HK-2 (cell line): ENCODE measurements at regions not wholly inside any gene's neighbourhood (a gene's known extent, or its start where the extent isn't known, plus 50 kb on each side); places are given as distances from the start of the nearest gene placed in this dataset.
A peak's percentile ranks its signal among the peaks of the same experiment; 100 is the strongest.

Experiments
- DNase-seq: peaks from one replicate; pipeline ENCODE4 v3.0.0-alpha.2; 2018; ENCODE audit not compliant: unreplicated experiment

DNA sequence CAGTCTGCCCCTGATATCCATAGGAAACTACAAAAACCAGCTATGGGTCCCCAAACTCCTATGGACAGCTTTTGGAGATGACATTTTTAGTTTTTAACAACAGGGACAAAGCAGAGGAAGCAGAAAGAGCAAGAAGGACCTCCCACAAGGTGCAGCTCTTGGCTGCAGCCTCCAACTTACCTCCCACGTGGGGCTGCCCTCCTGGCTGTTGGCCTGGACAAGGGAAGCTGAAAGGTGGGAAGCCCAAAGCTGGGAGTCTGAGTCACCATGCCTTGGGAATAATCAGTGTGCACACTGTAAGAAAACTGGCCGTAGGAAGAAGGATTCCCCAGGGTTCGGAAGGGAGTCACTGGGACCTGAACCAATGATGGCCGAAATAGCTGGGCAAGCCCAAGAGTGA is 51.8 kb upstream of the PAX1 start:
- no peak for DNase-seq

DNA sequence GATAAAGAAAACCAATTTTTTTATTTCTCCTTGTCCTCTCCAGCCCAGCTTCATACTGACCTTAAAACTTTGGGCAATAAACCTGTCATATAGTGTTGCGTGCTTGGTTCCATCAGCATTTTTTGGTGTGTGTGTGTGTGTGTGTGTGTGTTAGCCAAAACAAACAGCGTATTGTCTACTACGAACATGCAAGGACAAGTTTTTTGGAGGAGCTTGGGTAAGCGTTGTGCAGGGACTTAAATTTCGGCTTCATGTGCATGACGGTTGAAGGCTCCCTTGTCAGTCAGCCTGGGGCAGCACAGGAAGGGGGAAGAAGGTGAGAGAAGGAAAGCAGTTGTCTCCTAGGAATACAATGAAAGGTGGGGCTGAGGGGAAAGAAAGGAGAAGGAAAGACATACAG is 62.0 kb upstream of the PAX1 start:
- no peak for DNase-seq

DNA sequence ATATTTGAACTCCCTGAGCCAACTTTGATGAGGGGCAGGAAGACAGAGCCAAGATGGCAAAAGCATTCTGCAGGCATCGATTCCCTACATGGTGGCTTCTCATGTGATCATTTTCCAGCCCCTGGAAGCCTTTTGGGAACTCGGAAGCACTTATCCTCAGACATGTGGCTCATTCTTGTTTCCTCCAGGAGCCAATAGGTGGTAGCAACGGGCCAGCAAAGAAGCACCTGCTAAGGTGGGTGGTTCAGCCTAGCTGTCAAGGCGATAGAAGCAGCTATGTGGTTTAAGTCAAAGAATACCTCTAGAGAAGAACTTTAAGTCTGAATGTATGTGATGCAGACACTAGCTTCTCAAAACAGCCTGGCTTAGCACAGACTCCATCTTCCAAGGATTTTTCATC is 64.9 kb upstream of the PAX1 start:
- DNase-seq, result peak; percentile 12

DNA sequence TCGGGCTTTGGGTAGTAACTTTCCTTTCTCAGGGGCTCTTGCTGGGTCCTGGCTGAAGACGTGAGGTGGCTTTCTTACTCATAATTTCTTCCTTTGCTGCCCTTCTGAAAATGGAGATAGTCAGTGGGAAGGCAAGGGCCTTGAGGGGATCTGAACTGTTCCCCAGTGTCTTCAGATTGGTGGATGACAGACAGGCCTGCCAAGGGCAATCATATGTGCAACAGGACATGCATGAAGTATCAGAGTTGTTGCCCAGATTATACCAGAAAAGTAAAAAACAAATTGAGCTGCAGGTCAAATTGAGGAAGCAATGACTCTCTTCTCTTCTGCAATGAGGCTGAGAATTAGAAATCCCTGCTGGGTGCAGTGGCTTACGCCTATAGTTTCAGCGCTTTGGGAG is 71.6 kb upstream of the PAX1 start:
- DNase-seq, result no peak

DNA sequence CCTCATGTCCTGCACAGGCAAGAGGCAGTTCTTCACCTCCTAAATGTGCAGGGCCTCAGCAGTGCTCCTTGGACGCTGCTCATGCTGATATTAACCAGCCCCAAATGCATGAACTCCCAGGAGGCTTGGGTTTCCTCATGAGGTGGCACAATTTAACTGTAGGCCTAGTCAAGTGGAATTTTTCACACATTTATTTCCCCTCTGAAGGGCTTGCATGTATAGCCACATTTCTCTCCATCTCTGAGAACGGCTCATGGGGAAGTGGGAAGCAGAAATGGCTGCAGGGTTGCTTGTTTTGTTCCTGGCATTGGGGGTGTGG is 72.8 kb upstream of the PAX1 start:
- DNase-seq, result no peak

DNA sequence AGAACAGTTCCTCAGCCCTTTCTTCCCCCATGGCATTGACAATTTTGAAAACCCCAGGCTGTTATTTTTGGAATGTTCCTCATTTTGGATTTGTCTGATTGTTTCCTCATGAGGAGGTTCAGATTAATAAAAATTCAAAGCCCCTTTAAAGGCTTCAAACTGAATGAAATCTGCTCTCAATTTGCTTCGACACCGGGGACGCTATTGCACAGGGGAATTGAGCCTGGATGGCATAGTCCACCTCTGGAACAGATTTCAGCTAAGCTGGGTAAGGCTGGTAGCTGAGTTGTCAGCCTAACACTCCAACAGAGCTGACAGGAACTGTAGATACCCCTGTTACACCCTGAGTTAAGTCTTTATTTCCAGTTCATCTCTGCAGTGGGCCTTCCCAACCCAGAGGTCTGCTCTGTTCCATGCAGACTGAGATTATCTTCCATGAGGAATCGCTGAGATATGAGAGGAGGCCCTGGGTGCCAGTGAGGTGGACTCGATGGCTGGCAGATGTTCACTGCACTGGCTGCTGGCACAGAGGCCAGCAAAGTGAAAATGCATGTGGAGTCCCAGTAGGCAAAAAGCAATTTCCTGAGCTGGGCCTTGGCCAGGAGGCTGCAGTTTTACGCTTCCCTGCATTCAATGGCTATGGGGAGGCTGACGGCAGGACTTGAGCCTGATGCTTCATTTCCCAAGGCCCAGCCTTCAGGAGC is 73.3 kb upstream of the PAX1 start:
- DNase-seq, result no peak

DNA sequence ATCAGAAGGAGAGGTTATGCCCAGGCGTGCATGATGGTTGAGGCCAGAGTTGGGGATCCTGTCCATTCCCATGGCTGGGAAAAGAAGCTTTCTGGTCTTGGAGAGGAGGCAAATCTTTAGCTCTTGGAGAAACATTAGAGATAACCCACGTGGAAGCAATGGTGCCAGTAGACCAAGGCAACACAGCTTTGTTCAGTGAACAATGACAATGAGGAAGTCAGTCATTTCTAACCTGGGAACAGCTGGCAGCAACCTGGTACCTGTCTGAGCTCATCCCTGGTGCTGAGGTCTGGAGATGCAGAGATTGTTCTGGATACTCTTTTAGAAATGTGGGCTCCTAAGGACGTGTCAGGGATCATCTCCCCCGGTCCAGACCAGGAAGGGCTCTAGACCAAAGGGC is 76.7 kb upstream of the PAX1 start:
- no peak for DNase-seq

DNA sequence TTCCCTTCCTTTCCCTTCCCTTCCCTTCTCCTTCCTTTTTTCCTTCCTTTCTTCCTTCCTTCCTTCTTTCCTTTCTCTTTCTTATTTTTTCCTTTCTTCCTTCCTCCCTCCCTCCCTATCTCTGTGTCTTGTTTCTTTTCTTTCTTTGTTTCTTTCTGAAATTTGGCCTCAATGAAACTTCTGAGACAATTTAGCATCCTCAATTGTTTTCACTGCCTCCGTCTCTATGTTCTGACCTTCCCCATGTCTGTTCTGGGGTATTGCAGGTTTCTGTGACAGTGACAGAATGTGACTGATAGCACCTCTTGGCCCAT is 81.7 kb upstream of the PAX1 start:
- DNase-seq, result no peak

DNA sequence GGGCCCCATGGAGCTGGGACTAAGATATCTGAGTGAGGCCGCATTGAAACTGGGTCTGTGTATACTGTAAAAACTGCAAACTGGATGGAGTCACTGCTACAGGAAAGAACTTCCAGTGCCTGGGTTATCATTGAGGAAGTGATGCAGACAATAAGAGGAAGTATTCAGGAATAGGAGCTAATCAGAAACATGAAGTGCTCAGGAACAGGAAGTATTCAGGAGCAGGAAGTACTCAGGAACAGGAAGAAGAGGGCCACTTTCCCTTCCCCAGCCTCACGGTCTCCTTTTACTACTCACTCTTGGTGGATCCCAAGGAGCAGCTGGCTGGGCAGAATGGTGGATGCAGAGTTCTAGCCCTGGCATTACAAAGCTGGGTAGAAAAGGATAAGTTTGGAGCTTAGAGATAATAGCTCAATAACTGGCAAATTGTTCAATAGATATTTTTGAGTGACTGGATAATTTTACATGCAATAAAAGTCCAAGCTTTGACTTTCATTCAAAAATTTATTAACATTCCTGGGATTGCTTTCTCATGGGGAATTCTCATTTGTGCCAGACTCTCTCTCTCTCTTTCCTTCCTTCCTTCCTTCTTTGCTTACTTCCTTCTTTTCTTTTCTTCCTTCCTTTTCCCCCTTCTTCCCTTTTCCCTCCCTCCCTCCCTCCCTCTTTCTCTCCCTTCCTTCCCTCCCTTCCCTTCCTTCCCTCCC is 82.2 kb upstream of the PAX1 start:
- DNase-seq, result no peak

DNA sequence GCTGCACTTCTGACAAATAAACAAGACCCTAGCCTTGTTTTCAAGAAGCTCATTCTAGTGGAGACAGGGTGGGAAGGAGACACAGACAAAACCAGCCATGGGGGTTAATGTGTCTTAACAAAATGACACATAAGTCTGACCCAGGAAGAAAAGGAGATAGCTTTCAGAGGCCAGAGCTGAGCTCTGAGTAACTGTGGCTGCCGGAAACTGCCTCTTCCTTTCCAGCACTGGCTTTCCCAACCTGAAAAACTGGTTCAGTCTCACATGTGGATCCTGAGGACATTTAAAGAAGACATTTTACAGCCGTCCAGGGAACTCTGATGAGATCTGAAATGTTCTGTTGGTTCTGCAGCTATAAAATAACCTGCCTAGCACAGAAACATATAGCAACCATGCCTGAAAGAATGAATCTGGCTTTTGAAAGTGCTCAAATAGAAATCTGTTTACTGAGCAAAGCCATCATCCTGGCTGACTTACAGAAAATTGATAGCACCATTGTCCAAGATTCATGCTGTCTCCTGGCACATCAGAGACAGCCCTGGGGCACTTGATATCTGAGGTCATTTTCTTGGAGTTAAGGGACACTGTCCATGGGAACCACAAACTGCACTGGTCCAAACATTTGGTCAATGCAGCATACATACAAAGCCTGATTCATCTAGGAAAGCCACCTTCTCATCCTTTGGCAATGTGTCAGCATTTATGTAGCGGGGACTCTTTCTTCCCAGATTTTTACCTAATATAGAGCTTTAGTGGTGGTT is 83.2 kb upstream of the PAX1 start:
- DNase-seq, result no peak

DNA sequence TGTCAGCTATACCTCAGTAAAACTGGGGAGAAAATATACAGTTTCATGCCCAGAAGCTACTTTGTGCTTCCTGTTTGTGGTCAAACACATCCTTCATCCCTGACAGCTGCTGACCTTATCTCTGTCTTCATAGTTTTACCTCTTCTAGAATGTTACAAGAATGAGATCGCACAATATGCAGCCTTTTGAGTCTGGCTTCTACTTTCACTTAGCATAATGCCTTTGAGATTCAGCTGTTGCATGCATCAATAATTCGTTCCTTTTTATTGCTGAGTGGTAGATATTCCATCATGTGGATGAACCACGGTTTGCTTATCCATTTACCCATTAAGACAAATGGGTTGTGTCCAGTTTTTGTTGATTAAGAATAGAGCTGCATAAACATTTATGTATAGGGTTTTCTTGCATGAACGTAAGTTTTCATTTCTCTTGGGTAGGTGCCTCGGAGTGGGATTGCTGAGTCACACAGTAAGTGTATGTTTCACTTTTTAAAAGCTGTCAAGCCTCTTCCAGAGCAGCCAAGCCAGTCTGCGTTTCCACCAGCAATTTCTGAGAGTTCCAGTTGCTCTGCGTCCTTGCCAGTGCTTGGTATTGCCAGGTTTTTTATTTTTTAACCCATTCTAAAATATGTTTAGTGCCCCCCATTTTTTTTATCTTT is 86.6 kb upstream of the PAX1 start:
- DNase-seq, result no peak

DNA sequence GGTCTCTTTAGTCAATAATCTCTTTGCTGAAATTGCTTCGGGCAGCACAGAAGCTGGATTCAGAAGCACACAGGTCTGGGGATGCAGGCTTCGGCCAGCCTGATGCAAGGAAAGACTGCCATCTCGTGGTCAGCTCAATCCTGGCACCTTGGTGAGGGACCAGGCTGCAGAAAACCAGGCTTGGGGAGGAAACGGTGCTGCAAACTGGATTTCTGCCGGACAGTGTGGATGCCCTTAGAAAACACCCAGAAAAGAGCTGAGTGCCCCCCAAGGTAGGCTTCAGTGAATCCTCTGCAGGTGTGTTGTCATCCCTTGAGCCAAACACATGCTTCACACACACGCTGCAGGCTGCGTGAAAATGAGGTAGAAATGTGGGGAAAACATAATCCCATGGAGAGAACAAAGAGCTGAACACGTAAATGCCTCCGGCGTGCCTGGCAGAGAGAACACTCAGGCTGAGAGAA is 89.8 kb upstream of the PAX1 start:
- DNase-seq, result peak; percentile 63

DNA sequence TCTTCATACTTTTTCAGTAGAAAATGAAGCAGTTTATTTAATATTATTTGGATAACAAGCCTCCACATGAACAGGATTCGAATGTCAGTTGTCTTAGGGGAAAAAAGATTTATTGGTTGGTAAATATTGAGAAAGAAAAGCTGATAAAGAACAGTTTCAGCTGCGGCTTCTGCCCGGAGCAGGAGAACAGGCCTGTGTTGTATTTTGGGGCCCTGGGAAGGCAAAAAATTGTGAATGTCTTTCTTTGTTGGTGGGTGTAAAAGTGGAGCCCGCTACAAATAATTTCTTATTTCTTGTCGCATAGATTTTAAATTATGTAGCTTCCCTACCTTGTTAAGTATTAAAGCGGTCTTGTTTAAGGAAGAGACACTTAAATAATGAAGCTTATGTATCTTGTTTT is 90.5 kb upstream of the PAX1 start:
- no peak for DNase-seq

DNA sequence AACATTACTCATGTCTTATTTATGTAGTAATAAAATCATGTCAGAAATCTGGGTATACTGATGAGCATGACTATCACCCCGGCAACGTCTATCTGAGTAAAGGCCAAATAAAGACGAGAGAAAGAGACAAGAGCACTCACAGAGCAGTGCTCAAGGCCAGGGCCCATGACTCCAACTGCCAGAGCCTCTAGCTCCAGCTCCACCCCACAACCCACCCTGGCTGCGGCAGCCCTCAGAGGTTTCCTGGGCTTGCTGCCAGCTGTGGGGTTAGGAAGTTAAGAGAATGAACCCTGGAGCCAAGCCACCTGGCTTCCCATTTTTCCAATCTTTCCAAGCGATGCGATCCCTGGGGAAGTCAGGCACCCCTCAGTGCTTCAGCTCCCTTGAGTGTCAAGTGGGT is 92.0 kb upstream of the PAX1 start:
- no peak for DNase-seq

DNA sequence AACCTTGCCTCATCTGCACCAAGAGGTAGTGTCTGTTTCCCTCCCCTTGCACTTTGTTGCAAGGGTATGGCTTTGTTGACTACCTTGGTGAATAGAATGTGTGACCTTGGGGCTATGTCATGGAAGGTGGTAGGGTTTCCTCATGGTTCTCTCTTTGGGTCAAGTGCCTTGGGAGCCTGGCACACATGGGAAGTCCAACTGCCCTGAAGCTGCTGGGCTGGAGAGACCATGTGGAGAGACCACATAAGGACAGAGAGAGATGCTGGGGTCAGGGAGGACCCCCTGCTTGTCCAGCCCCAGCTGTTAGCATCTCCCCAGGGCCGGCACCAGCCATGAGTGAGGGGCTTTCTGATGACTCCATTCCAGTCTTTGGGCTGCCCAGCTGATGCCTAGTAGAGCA is 95.5 kb upstream of the PAX1 start:
- DNase-seq, result no peak

DNA sequence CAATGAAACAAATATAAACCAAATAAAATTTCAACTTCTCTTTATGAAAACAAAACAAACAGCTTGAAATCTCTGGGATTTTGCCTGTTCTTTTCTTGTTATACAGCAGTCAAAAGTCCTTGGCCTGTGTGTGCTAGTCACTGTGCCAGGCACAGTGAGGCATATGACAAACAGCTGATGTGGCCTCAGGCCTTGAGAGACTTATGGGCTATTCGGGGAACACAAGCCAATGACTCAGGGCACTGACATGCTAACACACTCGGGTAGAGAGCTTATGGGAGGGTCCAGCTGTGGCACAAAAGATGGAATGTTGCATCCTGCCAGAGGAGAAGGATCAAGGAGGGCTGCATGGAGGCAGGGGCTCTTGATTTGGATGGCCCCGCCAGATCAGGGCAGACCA is 95.4 kb upstream of the NKX2-2 start:
- DNase-seq, result no peak

DNA sequence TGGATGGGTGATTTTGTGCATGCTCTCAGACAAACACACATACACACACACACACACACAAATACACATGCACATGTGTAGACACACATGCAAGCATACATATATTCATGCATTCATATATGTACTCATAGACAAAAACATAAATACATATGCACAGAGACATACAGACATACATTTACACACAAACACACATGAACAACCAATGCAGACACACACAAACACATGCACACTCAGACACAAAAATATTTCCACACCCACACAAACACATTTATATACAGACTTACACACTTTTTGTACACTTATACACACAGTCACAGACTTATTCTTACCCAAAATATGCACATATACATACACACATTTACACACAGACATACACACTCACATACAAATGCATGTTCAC is 94.9 kb upstream of the NKX2-2 start:
- no peak for DNase-seq

DNA sequence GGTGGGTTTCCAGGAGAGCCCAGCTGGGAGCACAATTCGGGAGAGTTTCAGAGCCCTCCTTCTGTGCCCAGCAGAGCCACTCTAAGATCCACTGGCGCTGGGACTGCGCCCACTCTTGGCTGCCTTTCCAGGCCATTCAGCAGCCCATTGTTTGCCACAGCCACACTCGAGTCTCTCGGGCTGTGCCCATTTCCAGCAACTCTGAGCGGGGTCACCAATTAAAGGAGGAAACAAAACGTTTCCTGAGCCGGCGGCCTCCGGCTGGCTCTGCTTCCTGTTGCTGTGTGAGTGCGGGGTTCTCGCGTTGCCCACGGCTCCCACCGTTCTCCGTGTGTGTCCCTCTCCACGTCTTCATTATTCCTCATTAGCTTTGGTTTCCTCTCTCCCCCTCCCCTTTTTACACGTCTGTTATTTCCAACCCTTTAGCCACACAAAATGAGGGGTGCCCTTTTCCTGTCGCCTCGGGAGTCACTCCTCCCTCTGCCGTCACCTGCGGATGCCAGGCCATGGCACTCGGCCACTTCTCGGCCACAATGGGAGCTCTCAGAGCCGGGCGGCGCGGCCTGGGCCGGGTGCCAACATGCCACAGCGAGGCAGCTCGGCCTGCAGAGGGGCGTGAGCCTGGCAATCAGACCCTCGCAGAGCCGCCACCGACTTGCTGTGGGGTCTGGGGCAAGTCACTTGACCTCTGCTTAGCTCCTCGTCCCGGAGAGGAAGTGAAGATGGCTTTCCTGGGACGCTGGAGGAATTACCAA is 94.3 kb upstream of the NKX2-2 start:
- DNase-seq, result no peak

DNA sequence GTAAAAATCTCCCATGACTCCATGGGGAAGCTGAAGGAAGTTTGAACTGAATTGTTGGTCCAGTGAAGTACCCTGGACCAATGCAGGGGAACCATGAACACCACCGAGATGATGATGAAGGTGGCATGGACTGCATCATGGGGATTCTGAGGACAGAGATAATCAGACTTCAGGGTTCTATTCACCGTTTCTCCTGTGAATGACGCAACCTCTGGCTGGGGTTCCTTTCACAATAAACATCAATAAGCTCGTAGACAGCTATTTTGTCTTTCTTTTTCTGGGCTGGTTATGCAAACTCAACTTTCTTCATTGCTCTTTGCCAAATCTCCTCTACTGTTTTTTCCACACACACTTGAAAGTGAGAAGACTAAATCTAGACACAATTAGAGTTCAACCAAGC is 87.9 kb upstream of the NKX2-2 start:
- no peak for DNase-seq

DNA sequence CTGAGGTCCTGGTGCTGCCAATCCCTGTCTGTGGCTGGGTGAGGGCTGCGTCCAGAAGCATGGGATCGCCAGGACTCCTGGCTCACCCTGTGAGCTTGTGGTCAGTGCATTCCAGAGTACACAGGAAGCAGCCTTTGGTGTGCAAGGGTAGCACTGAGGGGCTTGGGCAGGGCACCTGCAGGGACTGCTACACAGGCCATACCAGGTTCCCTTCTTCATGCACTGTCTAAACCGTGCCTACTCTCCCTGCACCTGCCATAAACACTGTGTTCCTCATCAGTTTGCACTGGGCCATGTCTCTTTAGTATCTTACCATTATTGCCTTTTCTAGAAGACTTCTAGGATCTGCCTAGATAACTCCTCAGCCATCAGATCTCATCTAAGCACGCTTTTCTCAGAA is 72.8 kb upstream of the NKX2-2 start:
- DNase-seq, result no peak

DNA sequence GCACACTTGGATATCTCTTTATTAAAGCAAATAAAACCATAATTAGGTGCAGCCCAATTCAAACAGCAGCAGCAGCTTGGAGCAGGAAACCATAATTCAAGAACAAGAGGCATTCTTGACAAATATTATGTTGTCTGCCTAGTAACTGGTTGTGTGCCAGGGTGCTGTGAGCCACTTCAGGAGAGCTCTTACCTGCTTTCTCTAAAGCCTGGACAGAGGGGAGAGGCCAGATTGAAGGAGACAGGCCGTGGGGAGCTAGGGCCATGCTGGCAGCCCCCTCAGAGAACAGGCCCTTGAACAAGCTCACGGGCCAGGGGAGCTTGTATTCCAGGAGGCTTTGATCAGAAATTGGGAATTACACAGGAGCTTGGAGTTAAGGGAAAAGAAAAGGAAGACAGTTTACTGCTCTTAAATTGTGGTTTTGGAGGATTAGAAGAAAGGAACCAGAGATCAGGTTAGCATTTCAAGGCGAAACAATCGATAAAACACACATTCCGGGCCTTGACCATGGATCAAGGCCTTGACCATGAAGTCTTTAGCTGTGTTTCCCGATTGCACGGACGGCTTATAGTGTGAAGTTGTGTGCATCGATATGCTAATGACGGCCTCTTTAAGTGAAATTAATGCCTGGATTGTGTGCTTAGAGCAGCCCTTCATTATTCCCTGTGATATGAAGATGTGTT is 69.8 kb upstream of the NKX2-2 start:
- no peak for DNase-seq

DNA sequence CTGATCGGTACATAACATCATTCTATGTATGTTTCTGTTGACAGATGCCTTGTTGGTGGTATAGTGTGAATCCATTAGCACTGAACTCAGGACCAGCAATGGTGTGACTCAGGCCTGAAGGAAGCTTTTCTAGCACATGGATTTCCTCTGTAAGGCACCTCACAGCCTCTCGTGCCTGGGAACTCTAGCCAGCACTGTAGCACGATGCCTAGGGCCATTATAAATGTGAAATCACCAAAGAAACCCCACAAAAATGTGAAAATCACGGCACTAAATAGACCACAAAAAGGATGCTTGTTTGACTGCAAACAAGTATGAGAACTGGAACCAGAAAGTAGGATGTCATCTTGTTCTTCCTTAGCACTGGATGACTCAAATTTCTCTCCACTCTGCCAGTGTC is 63.7 kb upstream of the NKX2-2 start:
- no peak for DNase-seq
